GM12872 (cell line): ENCODE measurements at regions not wholly inside any gene's neighbourhood (a gene's known extent, or its start where the extent isn't known, plus 50 kb on each side); places are given as distances from the start of the nearest gene placed in this dataset.

Source experiments
- CTCF ChIP-seq: IDR thresholded peaks from 3 replicates; pipeline ENCODE4 v1.5.1; 2011; ENCODE audit warnings: low read depth, mild to moderate bottlenecking, low read length, moderate library complexity; ENCODE audit not compliant: insufficient read depth

GRCh38 chr2:78281164-78281563 lies 744.3 kb upstream of the REG3G start:
- TF ChIP-seq CTCF, result no peak

GRCh38 chr2:78290581-78291214 lies 734.8 kb upstream of the REG3G start:
- TF ChIP-seq CTCF, result no peak

GRCh38 chr2:78293768-78294167 lies 731.7 kb upstream of the REG3G start:
- TF ChIP-seq CTCF, result no peak

- no peak for TF ChIP-seq CTCF
Observed at GRCh38 chr2:78301166-78301789, 724.2 kb upstream of the REG3G start.

- no peak for TF ChIP-seq CTCF
Observed at GRCh38 chr2:78304678-78305077, 720.8 kb upstream of the REG3G start.

- TF ChIP-seq CTCF, result no peak
Observed at GRCh38 chr2:78309460-78309859, 716.0 kb upstream of the REG3G start.

GRCh38 chr2:78315368-78315767 lies 710.1 kb upstream of the REG3G start:
- TF ChIP-seq CTCF, result no peak
